Activated CD4-positive, alpha-beta T cell treated with anti-CD3 and anti-CD28 coated beads, Interleukin-2, amount 50 U/mL, for 4 hours (primary cell): ENCODE measurements at regions not wholly inside any gene's neighbourhood (a gene's known extent, or its start where the extent isn't known, plus 50 kb on each side); places are given as distances from the start of the nearest gene placed in this dataset.

Experiments used
- DNase-seq, 2 experiments: peaks; one replicate each; pipeline ENCODE4 v3.0.0-alpha.2; 2020

DNA sequence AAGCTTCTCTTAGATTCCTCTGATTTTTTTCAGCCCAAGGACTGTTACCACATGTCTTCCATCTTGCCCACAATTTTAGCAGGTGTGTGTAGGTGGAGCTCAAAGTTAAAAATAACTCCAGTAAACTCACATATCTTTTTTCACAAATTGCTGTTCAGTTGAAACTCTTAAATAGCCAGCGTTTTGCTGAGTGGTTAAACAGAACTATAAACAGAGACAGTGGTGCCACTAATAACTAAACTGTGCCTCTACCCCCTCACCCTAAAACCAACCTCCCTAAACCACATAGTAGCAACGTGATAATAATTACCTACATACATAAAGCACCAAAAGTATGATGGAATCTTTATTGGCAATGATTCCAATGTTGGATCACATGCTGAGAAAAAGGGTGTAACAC lies 525.1 kb downstream of the PDCD6IP start:
- no peak for DNase-seq

DNA sequence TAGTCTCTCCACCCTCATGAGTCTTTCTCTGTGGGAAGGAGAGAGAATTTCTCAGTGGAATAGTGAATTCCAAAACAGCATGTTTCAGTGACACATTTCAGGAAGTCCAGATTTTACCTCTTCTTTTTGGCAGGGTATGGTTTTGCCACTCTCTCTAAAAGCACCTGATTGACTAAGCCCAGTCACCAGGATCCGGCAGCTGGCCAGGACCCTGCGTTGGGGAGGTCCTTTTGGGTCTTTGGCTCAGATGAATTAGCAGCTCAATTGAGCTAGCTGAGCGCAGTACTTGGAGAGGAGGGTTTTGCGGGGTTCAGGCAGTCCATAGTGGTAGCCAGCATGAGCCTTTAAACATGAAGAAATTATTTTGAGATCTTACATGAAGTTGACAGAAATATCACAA lies 548.2 kb downstream of the PDCD6IP start:
- no peak for DNase-seq

DNA sequence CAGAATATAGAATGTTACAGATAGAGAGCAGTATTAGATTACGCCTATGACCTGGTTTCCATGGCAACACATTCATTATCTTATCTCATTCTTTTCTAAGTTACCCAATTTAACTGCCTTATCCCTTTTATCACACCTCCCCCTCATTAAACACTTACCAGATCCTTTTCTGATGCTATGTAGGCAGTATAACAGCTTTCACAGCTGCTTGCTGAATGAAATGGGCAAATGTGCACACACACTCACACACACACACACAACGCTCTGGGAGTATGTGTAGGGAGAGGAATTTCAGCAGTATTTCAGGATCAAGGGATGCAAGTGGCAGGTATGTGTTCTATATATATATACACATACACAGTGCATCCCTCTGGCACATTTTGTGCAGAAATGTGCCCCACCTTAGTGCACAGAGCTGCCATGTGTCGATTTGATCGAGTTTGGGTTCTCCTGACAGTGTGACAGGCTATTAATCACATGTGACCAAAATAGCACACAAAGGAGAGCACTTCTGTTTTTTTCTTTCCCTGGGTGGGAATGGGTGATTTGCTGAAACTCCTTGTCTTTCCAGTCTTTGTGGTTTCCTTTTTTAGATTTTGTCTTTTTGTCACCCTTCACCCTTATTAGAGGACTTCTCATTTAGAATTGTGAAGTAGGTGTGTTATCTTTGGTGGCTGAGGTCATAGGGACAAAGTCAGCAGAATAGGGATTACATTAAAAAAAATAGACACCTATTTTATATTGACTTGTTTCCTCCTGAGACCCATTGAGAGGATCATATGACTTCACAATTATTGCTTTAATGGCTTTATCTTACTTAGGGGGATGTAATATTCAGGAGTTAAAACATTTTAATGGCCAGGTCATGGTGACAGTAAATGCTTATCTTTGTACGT lies 553.7 kb downstream of the PDCD6IP start:
- no peak for DNase-seq

DNA sequence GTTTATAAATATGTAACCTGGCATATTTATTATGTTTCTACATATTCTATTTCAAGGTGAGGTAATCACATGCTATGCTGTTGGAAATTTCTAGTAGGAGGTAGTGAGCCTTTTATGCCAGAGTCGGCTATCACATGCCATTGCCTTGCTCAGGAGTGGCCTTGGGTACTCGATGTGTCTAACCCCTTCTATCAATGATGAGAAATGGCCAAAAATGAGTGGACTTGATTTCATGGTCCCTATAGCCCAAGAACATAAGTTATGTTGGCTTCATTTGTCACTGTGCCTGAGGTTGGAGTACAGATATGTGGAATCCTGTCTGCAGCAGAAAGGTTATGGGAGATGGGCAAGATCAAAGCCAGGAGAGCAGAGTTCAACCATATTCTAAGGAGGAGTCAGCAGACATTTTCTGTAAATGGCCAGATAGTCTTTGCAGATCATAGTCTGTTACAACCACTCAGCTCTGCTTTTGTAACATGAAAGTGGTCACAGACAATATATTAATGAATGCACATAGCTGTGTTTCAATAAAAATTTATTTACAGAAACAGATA lies 554.4 kb downstream of the PDCD6IP start:
- no peak for DNase-seq

DNA sequence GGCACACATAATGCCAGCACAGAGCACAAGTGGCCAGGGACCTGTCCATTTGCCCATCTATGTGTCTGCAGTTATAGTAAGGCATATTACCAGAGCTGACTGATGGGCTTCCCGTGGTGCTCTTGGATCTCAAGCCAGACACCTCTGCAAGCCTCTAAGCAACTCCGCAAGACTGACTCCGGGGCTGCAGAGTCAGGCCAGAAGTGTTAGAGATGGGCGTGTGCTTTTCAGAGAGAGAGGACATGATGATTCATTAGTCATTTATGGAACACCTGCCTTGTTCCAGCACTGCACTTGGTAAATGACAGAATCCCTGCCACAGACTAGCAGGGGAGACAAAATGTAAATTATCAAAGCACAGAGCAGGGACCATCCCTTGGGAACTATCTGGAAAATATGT lies 559.0 kb downstream of the PDCD6IP start:
- no peak for DNase-seq

DNA sequence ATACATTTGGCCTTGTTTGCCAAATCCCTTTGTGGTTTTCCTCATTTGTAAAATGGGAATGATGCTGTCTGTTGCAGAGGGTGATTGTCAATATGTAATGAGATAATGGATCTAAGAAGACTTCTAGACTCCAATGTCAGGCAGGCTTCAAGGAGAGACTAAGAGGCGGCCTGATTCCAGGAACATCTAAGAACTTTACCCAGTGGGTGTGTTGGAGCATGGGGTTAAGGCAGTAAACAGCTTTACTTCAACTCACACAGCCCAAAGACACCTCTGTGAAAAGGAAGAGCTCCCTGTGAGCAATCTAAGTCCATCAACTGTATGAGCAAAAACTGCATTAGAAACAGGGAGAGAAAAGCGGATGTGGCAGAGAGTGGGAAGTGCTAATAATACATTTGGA lies 560.6 kb downstream of the PDCD6IP start:
- no peak for DNase-seq

DNA sequence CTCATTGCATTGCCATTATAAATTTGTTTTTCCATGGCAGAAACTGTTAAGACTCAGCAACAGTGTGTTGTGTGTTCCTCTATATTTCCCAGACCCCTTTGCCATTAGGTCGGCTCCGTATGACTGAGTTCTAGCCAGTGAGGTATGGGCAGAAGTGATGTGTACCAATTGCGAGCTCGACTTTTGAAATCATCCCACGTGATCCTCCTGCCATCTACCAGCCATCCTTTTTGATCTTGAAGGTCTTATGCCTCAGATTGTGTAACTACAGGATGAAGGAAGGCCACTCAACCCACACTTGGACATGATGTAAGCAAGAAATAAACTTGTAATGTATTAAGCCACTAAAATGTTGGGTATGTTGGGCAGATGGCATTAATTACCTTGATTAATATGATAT lies 562.3 kb downstream of the PDCD6IP start:
- no peak for DNase-seq

DNA sequence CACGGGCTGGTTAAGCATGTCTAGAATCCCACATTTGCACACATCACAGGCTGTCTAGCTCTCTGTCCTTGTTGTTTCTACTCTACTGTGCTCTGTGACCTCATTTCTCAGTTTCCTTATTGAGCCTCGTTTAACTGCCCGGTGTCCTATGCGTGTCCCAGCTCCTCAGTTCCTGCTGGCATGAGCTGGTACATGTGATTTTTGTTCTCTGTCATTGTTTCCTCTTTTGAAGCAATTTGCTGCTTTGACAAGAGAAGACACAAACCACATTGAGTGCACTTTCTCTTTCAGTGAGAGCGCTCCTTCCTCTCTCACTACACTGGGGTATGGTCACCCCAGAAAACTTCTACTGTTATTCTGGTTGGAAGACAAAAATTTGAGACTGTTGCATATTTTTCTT lies 563.5 kb downstream of the PDCD6IP start:
- no peak for DNase-seq

DNA sequence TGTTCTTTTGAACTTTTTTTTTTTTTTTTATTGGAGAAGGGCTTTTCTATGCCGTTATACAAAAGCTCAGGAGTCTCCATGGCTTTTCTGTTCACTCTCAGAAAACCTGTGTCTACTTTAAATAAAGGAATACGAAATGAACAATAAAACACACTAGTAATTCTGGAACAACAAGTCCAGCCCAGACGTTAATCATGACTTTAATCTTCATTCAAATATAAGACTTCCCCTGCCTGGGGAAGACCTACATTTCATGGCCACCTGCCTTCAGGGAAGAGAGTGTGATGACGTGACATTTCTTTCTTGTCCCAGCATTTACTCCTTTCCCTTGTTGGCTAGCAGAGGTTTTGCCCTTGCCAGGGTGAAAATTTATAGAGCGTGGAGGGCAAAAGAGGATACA lies 564.5 kb downstream of the PDCD6IP start:
- DNase-seq: no peak

DNA sequence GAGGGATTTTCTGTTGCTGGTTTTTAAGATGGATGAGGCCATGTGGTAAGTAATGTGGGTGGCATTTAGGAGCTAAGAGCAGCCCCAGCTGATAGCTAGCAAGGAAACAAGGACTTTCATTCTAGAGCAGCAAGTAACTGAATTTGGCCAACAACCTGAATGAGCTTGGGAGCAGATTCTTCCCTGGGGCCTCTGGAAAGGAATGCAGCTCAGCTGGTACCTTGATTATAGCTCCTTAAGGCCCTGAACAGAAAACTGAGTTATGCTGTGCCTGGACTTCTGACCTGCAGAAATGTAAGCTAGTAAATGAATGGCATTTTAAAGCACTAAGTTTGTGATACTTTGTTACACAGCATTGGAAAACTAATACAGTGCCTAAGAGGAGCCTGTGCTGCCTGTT lies 565.5 kb downstream of the PDCD6IP start:
- DNase-seq: no peak

DNA sequence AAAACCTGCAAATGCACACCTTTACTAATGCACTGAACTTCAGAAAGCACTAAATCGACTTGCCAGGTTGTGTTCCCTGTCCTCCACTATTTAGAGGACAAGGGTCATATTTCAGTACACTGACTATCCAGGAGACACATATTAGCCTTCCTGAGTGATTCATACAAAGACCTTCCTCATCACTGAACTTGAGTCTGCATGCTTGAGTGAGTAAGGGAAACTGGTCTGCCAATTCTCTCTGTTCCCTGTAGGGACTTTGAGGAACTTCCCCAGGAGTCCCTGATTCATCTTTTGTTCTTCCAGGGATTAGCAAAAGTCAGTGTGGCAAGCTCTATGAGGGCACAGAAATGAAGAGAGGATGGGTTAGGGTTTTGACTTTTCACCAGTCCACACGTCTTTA lies 565.9 kb downstream of the PDCD6IP start:
- no peak for DNase-seq

DNA sequence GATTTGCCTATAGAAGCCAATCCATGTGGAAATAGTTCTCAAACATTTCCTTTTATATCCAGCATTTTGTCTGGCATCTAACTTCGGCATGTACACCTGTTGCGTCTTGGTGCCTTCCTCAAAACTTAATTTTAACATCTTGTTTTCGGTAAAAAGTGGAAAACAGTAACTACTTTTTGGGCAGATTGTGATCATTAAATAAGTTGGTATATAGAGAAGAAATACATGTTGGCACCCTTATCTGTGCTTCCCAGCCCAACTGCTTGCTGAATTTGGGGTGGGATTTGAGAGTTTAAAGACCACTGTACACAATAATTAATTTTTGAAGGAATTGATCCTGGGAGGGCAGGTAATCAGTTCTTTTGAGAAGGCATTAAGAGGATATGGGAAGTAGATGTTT lies 566.8 kb downstream of the PDCD6IP start:
- DNase-seq: no peak

DNA sequence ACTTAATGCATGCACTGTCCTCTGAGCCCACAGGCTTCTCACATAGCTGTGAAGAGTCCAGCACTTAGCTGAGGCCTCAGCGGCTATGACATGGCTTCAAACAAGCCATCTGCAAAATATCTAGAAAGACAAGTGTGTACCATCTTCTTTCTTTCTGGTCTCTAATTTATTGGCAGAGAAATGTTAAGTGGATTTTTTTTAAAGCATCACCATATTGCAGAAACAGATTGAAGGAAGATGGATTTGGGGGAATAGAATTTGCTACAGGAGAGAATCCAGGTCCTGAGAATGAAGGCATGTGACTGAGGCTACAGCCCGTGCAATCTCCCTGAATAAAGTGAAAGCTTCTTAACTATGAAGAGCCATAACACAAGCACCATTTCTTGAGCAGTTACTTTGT lies 567.3 kb downstream of the PDCD6IP start:
- DNase-seq: no peak

DNA sequence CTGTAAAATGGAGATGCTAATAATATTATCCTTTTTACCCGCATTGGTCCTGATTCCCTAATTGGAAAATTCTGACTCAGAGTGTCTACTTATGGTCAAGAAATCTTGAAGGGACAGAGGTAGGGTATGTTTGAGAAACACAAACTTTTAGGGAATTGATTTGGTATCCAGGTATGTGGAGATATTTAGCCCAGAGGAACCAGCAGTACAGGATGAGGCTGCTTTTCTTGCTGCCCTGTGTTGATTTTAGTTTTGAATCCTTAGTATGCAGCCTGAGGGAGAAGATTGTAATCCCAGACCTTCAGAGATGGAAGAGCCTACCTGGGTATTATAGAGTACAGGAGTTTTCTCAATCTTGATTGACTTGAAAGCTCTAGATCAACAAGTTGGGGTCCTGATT lies 569.1 kb downstream of the PDCD6IP start:
- no peak for DNase-seq

DNA sequence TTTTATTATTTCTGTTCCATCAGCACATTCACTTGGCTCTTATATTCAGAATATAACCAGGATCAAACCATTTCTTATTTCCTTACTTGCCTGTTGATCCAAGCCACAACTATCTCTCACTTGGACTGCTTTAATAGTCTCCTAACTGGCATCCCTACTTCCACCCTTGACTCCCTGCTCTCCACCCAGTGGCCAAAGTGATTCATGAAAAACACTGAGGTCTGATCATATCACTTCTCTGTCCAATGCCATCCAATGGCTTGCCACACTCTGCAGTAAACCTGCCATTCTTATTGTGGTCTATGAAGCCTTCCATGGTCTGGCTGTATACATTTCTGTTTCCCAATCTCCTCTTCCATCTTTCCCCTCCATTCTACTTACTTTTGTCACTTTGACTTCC lies 576.1 kb downstream of the PDCD6IP start:
- no peak for DNase-seq

DNA sequence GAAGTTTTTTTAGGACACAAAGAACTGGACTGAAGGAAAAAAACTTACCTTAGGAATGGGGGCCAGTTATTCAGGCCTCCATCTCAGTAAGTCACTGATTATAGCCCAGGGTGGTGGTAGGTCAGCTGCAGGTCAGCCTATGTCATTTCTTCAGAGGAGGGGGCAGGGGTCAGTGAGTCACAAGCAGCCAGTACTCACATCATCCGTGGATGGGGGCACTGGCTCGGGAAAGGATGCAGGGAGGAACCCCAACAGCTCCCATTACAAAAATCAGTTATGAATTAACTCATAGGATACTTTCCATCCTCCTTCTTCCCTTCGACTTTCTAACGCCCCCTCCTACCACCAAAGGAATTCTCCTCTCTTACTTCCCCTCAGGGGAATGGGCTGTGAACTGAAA lies 578.3 kb downstream of the PDCD6IP start:
- DNase-seq: no peak

DNA sequence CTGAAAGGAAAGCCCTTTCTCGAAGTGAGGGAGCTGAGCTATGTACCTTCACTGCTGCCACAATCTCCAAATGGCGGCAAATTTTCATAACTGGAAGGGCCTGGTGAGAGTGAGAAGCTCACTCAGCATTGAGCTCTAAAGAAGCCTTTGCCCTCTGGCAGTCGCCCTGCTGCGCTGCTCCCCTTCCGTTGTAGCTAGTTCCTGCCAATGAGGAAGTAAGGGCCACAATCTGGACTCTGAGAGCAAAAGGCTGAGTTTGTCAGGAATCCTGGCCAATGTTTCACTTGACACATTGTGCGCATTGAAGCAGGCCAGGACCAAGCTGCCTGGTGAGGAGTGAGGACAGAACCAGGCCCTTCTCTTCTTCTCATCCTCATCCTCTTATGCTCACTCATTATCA lies 579.5 kb downstream of the PDCD6IP start:
- no peak for DNase-seq

DNA sequence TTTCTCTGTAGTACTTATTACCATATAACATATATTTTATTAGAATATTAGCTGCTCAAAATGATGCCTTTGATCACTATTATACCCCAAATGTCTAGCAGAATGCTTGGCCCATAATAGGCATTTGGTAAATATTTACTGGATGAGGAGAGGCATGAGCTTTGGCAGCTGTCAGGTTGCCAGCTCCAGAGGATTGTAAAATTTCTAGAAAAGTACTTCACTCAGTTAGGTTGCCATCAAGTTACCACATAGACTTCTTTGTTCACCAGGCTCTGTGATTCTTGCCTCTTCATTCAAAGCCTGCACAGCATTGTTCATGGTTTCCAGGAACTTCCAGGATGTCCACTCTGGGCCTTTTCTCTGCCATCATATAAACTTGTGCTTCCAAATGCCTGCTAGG lies 582.8 kb downstream of the PDCD6IP start:
- DNase-seq: no peak

DNA sequence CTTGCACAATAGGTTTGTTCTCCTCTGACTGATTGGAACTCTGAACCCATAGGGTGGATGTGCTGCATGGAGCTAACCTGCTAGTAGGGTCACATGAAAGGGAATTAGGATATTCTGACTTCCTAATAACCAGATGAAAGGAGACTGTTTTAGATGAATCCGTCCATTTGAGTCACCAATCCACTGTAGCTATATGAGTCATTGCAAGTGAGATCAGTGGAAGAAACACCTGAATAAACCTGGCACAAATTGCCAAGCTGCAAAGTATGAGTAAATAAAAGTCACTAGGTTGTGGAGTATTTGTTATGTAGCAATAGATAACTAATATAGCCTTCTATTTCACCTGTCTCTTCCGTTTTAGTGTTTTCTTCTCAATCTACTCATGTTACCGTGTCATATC lies 584.4 kb downstream of the PDCD6IP start:
- no peak for DNase-seq

DNA sequence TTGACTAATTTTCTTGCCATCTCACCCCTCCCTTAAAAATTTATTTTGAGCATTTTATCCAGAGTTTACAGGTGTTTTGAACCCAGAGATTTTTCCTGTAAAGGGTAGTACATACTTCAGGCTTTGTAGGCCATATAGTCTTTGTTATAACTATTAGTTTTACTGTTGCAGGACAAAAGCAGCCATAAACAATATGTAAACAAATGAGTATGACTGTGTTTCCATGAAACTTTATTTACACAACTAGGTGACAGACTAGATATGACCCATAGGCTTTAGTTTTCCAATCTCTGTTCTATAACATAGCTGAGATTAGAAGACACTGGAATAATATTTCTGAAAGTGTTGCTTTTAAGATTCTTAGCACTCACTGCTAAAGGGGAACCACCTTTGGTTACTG lies 587.9 kb downstream of the PDCD6IP start:
- no peak for DNase-seq

DNA sequence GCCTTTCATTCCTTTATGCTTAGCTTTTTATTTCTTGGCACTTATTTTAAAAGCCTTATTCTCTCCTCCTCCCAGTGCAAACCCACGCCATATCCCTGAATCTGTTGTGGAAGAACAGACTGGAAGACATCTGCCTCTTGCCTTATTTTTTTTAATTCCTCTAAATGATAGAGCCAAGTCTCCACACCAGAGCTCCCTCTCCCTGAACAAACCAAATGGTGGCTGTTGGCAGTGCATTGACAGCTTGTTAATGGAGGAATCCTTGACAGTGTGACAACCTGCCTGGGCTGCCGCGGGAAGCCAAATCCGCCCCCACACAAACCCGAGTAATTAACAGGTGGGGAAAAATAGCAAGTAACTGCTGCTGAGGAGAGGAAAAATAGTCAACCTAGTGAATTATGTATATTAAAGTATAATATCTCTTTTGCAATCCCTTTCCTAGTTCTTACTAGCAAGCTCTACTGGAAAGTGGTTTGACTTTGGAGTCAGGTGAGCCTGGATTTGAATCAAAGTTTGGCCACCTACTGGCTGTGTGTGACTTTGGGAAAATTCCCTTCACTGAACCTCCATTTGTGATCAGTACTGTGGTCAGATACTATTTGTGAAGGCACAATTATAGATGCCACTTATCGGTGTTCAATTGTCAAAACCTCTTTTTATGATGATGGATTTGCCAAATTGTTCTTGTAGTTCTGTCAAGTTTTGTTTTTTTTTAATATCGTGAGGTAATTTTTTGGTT lies 589.6 kb downstream of the PDCD6IP start:
- no peak for DNase-seq

DNA sequence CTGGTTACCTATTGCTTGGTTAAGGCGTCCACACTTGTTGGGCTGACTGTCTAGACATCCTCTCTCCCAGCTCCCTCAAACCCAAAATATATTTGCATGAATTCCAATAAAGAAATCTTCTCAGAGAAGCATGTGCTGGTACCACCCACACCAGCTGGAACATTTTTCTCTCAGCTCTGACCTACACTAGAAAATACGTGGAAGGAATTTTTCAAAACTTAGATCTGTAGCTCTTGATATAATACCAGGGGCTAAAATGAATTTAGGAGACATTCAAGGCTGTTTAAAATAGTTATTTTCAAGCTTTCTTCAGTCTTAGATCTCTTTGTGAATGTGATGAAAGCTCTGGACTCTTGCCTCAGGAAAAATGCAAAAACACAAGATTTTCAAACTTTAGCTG lies 590.4 kb downstream of the PDCD6IP start:
- DNase-seq: no peak

DNA sequence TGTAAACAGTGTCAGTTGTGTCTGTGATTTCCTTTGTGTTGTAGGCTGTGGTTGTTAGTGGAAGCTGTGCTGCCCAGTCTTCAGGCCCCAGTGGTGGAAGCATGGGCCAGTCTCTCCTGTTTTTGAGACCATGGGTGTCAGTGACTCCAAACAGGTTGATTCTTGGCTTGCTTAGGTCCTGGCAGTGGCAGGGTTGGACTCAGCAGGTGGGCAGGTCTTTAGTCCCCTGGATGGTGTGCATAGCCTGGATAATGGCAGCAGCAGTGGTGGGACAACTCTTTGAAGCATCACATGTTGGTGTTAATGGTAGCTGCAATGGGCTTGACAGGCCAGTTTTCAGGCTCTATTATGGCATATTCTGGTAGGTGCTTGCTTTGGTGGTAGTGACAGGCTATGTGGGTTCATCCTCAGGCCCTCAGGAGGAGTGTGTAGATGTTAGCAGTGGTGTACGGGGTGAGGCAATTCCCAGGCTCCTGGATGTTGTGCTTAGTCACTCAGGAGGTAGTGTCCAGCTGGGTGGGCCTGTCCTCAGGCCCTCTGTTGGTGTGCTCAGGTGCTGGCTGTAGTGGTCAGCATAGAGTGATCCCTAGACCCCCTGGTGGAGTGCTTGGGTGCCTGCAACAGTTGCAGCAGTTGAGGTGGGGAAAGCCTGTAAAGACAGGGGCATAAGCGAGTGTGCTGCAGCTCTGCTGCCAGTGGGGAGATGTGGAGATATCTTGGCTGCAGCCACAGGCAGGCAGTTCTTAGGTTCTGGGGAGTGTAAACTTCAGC lies 596.7 kb downstream of the PDCD6IP start:
- DNase-seq: no peak
